GM03348 (cell line): ENCODE measurements at regions not wholly inside any gene's neighbourhood (a gene's known extent, or its start where the extent isn't known, plus 50 kb on each side); places are given as distances from the start of the nearest gene placed in this dataset.
"Not testable (repeated sequence)": the region's sequence is repeated elsewhere in the genome, so short reads cannot be mapped to it uniquely, and the experiment has no call there.

ENCODE experiments used
- DNase-seq: peaks from one replicate; pipeline ENCODE4 v3.0.0; 2012; ENCODE audit warnings: low spot score

DNA sequence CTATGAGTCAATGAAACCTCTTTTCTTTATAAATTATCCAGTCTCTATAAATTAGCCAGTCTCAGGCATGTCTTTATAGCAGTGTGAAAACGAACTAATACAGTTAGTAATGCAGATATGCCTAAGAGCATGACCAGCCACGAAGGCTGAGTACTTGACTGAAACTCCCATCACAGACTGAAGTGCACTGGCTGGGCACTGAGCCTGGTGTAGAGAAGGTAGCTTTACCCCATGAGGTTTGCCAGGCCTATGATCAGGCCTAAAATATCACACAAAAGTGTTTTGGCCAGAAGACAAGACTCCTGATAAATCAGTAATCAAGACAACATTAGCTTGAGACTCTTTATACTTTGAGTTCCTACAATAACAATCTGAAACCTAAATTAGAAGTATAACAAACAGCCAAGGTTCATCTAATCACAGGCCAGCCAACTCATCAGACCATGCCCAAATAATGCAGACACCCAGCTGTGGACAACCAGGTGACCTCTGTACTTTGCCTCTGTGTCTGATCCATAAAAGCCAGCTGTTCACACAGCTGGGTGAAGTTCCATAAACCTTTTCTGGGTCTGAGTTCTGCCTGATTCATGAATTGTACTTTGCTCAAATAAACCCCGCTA, 771.8 kb upstream of the SLITRK1 start:
- DNase-seq: no peak

DNA sequence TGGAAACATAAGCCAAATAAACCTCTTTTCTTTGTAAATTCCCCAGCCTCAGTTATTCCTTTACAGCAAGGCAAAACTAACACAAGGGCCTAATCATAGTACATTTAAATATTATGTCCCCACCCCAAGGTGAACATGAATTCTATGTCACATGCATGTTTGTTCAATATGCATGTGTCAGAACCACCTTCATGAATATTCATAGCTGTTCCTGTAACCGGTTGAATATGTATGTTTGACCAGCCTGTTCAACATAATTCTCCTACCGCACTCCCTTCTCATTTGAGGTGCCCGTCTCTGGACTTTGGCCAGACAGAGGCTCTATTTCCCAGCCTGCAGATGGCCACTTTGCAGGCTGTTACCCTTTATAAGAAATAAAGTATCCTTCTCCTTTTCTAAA, 769.4 kb upstream of the SLITRK1 start:
- DNase-seq: no peak

DNA sequence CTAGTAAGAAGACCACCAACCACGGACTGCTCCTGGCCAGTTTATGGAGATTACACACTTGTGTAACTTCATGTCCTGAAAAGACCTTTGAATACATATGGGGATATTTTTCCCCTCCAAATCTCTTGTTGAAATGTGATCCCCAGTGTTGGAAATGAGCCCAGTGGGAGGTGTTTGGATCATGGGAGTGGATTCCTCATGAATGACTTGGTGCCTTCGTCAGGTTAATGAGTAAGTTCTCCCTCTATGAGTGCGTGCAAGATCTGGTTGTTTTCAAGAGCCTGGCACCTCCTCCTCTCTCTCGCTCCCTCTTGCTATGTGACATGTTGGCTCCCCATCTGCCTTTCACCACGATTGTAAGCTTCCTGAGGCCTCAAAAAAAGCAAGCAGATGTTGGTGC, 769.0 kb upstream of the SLITRK1 start:
- no peak for DNase-seq

DNA sequence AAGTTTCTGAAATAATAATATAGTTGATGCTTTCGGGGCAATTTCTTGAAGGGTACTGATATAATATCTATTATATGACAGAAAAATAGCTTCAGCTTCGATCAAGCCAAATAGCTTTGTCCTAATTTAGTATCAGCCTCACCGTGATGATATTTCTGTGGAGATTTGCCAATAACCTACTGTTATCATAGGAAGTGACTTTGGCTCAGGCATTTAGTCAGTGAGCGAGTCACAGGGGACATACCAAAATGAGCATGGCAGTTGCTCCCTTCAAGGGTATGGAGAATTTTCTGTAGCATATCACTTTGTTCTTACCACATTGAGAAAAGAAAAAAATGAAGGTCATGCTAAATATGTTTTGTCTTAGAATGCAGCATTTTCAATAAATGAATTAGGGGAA, 767.6 kb upstream of the SLITRK1 start:
- no peak for DNase-seq

DNA sequence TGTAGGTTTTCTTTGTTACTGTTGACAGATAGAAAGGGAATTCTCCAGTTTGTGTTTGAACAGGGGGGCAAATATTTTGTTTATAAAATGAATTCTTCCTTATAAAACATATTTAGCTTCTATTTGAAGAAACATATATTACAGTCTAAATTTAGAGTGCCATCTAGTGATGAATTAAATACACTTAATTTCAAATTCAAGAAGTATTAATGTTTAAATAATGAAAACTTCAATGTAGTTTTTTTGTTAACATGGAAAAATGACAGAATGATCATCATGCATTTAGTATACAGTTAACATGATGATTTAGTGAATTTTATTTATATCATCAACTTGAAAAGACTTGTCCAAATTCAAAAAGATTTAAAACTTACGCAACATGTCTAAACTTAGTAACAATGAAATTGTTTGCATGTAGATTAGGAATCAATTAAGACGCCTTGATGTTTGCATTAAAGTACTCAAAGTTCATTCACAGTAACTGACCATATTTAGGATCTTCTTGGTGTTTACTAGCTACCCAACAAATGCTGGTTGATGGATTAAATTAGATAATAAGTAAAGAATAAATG, 765.9 kb upstream of the SLITRK1 start:
- DNase-seq: no peak

DNA sequence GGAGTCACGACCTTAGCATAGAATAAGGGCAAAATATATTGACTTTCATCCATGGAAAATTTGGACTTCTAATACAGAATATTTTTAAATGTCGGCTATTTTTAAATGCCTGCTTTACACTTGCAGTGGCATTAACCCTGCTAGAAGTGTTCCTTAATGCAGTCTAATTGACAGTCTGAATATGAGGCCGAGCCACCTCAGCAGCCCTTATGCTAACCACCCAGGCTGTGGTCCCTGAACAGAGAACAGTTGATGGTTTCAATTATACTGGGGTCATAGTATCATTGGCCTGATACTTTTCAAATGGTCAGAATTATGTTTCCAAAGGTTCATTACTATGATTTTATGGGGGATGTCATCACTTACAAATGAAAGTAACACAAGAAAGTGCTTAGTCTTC, 764.7 kb upstream of the SLITRK1 start:
- no peak for DNase-seq

DNA sequence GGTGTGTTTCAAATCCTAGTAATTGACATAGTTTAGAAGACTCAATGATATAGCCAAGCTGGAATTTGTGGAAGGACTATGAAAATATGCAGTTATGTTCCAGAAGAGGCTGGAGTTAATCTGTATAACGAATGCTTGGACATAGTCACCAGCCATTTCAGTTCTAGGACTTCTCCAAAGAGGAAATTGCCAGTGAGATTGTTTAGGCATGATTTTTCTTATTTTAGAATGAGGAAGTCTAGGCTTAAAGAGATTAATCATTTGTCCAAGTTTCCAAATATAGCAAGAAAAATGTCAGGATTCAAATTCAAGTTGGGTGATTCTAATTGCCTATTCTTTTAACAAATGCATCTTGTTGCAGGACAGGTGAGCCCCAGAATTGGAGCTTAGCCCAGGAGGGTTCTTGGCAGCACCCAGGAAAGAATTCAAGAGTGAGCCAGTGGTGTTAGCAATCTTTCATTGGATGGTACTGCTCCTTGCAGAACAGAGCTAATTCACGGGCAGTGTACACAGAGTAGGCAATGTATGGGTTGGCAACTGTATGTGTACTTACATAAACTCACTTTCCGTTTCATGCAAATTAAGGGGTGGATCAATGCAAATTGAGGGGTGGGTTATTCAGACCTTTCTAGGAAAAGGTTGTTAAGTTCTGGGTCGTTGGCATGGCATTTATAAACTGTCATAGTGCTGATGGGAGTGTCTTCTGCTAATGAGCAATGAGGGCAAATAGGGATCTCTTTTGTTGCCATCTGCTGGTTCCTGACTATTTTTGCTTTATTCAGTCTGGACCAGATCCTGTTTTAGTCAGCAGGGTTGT, 763.1 kb upstream of the SLITRK1 start:
- DNase-seq: peak; percentile 44

DNA sequence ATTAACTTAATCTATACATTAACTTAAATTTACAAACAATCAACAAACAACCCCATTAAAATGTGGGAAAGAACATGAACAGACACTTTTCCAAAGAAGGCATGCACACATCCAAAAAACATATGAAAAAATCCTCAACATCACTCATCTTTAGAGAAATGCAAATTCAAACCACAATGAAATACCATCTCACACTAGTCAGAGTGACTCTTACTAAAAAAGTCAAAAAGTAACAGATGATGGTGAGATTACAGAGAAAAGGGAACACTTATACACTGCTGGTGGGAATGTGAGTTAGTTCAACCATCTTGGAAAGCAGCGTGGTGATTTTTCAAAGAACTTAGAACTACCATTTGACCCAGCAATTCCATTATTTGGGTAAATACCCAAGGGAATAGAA, 759.2 kb upstream of the SLITRK1 start:
- no peak for DNase-seq

DNA sequence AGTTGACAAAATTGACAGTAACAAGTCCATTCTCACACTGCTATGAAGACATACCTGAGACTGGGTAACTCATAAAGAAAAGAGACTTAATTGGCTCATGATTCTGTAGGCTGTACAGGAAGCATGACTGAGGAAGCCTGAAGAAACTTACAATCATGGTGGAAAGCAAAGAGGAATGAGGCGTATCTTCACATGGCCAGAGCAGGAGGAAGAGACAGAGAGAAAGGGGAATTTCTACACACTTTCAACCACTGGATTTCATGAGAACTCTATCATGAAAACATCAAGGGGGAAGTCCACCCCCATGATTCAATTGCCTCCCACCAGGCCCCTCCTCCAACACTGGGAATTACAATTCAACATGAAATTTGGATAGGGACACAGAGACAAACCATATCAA, 758.4 kb upstream of the SLITRK1 start:
- no peak for DNase-seq

DNA sequence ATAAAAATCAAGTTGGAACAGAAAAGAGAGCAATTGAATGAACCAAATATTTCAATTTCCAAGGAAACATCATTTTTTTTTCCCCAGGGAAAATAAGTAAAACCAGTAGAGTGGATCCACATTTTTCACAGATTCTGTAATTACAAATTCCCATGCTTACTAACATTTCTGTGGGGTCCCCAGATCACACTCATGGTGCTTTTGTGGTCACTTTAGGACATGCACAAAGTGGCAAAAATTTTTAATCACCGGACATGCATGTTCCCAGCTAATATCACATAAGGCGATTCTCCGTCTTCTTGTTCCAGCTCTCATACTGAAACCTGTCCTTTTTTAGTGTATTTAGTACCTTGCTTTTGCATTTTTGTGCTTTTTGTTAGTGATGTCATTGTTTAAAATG, 748.2 kb upstream of the SLITRK1 start:
- DNase-seq: no peak

DNA sequence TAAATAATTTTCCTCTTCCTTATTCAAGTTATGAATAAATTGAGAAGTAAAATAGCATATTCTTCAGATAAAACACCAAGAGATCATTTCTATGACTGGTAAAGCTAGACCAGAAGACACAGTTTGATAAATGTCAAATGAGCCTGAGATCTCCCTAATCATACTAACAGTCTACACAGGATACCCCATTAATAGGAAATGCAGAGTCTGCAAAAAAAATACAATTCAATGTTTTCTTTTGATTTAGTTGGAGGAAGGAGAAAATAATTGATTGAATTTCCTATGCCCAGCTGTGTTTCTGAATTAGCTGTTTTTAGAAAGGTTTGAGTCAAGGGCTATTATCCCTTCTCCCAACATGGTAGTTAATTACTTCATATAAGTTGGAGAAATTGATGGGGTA, 734.6 kb upstream of the SLITRK1 start:
- DNase-seq: no peak

DNA sequence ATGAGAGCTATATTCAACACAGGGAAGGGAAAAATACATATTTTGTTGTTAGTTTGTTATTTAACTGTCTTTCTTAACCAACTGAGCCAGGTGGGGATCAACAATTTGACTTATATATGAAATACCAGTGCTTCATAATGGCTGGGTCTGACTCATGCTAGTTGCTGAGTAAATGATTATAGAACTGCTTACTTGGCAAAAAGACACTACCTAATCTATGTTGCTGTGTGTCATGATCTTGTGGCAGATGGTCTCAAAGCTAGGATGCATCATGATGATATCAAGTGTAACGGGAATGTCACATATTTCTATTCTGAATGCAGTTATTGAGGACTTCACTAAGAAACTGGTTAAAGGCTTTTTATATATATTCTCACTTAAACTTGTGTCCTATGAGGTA, 727.4 kb upstream of the SLITRK1 start:
- DNase-seq: peak; percentile 7

DNA sequence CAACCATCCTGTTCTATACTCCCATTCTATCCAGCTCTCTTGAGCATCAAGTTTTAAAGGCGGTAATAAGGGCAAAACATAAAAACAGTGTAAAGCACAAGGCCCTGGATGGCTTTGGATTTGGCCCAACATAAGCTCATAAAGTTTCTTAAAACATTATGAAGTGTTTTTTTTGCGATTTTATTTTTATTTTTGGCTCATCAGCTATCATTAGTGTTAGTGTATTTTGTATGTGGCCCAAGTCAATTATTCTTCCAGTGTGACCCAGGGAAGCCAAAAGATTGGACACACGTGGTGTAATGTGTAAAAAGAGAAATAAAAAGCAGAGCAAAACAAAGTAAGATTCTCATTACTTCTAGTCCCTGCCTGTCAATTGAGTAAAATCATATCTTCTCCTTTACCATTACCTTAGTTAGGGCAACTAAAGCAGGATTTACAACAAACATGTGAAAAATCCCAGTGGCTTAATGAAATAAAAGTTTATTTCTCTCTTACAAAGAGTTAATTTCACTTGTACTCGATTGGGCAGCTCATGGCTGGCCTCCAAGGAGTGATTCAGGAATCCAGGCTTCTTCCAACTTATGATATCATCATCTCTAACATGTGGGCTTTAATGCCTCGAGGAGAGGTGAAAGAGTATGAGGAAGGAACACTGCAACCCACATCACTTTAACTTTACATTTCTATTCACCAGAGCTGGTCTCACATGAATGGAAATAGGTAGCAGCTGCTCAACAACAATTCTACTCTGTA, 725.2 kb upstream of the SLITRK1 start:
- DNase-seq: peak; percentile 74

DNA sequence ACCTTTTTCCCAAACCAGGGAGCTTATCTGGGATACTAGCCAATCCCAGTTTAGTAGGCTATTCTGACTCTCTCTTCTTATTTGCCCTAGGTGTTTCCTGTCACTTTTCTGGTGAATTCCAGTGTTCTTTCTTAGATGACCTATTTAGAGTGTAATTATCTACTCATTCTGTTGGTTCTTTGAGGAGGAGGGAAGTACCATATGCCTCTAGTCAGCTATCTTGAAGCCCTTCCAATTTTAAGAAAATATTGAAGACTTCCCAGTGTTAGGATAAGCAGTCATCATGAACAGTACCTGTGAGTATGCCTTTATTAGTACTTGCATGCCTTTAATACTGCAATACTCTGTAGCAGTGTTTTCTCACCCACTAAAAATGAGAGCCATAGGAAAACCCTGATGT, 724.3 kb upstream of the SLITRK1 start:
- peak; percentile 1 for DNase-seq

DNA sequence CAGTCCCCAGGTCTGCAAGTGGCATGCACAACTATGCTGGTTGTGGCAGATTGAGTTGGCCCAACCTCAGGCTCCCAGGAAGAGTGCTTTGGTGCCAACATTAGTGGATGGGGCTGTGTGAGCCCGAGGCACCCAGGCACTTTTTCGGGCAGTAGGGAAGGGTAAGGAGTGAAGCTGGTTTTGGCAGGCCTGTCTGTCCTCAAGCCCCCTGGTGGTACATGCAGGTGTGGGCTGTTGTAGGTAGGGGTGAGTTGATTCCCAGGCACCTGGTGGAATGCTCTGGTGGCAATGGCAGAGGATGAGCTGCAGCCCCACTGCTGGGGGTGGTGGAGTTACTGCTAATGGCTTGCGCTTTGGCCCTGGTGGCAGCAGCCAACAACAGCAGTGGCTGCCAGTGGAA, 723.7 kb upstream of the SLITRK1 start:
- DNase-seq: no peak

DNA sequence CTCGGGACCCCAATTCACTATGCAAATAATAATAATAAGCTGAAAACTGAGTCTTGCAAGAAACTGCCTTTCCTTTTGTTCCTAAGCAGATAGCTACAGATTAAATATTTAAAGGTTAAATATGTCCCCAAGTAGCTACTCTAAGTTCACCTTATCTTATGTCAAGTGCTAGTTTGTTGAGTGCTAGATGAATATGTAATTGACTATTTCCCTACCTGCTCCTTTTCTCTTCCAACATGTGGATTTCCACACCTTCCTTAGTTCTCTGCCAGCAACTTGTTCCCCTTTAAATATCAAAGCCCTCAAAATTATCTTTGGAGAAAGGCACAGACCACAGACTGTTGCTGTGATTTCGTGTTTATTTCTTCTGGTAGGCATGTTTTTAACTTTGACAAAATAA, 709.2 kb upstream of the SLITRK1 start:
- no peak for DNase-seq

DNA sequence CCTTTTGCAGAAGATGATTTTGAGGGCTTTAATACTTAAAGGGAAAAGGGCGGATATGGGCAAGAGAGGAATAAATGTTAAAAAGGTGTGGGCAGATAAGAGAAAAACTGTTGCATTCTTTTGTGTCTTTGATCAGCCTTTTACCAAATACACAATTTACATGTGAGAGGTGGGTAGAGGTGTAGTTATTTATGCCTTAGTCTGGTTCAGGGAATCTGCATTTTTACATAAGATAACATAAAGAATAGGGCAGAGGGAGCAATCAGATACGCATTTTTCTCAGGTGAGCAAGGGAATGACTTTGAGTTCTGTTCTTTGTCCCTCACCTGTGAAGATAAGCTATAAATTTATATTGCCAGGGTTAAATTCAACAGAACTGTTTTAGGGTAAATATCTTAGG, 708.4 kb upstream of the SLITRK1 start:
- no peak for DNase-seq

DNA sequence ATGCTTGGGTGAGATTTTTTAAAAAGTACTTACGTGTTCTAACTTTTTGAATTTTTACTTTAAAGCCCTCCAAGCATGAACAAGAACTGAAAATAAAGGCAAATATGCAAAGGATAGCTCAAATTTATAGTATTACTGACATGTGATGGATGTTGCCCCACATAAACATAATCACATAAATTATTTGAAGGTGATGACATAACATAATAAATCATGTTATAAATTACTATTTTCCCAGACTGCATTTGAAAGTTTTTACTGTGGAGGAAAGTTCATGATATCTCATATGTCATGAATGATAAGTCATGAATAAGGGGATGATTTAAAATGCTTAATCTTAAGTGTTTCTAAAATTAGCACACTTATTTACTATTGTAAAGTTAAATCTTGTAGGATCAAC, 705.7 kb upstream of the SLITRK1 start:
- DNase-seq: no peak

DNA sequence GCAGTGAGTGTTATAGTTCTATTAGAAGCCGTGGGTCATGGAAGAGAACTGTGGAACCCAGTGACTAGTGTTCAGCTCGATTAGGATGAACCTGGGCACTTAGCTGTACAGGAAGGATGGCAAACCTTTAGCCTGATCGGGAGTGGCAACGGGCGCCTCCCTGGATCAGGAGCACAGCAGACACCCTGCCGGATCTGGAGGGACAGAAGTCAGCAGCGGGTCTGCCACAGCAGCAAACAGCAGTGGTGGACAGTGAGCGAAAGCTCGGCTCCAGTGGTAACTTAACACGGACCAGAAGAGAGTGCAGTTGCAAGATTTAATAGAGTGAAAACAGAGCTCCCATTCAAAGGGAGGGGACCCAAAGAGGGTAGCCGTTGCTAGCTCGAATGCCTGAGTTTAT, 697.6 kb upstream of the SLITRK1 start:
- not testable (repeated sequence) for DNase-seq

DNA sequence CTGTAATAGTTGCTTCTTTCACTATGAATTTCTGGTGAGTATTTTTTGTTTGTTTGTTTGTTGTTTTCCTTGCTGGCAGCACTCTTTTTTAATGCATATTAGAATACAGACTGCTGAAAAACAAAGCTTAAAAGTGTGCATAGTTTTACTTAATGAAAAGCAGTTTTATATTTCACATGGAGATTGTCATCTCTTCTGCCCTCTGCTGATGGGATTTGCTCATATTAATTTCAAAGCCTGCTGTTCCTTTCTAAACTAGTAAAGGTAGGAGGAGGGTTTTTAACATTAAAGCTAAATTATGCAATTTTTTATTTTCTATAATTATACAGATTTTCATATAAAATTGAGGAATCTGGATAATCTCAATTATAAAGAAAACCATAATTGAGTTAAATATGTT, 692.6 kb upstream of the SLITRK1 start:
- peak; percentile 34 for DNase-seq

DNA sequence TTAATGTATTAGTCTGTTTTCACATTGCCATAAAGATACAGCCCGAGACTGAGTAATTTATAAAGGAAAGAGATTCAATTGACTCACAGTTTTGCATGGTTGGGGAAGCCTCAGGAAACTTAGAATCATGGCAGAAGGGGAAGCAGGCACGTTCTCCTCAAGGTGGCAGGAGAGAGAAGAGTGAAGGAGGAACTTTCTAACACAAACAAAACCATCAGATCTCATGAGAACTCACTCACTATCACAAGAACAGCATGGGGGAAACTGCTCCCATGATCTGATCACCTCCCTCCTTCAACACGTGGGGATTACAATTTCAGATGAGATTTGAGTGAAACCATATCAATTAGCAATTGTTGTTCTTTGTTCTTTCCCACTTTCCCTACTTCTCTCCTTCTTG, 689.0 kb upstream of the SLITRK1 start:
- no peak for DNase-seq

DNA sequence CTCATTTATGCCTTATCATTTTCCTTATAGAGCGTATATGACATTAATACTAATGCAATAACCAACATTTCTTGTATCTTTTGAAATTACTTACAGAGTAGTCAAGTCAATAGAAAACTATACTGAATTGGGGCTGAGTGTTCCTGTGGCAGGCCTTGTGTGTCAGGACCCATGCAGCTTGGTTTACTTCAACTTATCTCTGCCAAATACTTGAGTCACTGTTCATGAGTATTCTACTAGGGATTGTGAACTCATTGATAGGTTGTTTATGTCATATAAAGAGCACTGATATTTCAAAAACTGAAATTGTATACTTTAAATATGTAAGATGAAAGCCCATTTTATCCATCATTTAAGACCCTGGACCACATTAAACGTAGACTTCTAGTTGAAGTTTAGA, 688.6 kb upstream of the SLITRK1 start:
- no peak for DNase-seq

DNA sequence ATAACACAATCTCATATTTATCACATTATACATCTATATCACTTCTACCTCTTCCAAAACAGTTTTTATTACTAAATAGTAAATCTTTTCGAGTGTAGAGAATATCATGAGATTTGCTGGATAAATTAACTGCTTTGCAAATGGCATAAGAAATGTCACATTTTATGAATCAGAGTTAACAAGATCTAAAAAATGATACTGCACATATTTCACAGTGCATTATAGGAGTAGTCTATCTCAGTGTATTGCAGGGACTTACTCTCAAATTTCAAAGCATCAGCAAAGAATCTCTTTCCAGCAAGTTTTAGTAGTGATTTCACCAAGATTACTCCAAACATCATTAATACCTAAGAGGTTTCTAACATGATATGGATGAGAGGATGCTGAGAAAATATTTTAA, 687.1 kb upstream of the SLITRK1 start:
- DNase-seq: no peak
